Erythroblast (primary cell): ENCODE measurements at regions not wholly inside any gene's neighbourhood (a gene's known extent, or its start where the extent isn't known, plus 50 kb on each side); places are given as distances from the start of the nearest gene placed in this dataset.
"Not testable (repeated sequence)": the region's sequence is repeated elsewhere in the genome, so short reads cannot be mapped to it uniquely, and the experiment has no call there.

Source experiments
- DNase-seq, 2 experiments: peaks; one replicate each; lab custom pipeline; 2025; lab: John Stamatoyannopoulos, UW
- GATA1 ChIP-seq: IDR thresholded peaks from 2 replicates; pipeline ENCODE4 v1.6.1; 2011; ENCODE audit warnings: low read depth, mild to moderate bottlenecking, control low read depth, low read length, moderate library complexity
- POLR2A ChIP-seq: IDR thresholded peaks from 2 replicates; pipeline ENCODE4 v1.6.1; 2011; ENCODE audit warnings: mild to moderate bottlenecking, low read length

DNA sequence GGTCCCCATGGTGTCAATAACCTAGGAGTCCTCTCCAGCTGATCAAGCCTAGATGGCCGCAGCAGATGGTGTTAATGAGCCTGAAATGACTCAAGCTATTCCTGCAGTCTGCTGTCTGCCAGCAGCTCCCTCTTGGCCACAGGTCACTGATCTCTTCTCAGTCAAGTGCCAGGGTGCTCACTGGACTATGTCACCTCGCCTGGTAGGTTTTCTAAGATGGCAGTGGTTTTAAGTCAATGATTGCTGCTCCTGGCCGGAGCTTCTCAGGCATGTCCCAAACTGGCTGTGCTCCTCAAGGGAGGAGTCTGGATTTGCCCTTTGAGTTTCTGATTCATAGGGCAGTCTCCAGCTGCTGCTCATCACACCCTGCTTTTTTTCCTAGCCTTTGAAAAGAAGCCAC is 58.6 kb upstream of the SHISA6 start:
- TF ChIP-seq GATA1 (no peak), POLR2A (no peak)
- DNase-seq, result no peak

DNA sequence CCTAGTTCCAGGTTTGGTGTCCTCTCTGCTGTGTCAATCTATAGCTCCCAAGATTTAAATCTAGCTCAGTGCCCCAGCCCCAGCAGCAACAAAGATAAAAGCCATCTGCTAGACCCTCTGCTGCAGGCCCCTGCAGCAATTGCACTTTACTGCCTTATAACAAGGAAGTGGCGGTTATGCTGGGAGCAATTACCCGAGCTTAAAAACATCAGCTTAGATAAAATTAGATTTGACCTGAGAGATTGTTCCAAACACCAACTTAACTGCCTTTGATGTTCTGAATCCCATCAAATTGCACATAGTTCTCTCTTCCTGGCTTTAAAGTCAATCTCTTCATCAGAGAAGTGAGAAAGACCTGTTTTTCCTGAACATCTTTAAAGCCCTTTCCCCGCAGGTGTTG is 62.4 kb upstream of the SHISA6 start:
- TF ChIP-seq POLR2A (no peak), GATA1 (no peak)
- DNase-seq, result no peak

DNA sequence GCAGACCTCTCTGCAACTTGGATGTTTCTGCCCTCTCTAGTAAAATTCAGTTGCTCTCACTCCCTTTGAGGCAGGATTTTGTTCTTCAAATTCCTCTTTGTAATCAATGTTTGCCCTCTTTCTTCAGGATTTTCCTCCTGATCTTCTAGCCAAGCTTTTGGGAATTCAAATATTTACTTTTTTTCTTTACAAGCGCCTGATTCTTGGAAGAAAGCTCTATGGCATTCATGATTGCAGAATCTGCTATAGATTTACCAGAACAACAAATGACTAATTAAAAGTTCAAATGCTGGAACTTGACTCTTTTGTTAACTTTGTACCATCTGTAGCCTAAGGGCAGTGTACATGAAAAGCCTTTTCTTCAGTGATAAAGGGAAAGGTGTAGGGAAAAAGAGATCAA is 63.7 kb upstream of the SHISA6 start:
- DNase-seq, result no peak
- TF ChIP-seq POLR2A (no peak), GATA1 (no peak)

DNA sequence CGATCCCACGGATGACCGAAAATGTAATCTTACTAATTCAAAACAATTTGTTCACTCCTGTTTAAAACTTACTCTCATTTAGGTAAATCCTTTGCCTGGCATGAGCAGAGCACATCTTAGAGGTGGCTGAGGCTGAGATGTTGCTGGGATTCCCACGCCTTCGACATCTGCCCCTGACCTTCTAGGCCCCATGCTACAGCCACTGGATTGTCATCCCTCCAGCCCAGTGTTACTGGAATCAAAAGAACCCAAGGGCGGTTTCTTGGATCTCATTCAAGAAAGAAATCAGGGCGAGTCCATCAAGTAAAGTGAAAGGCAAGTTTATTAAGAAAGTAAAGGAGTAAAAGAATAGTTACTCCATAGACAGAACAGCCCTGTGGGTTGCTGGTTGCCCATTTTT is 64.5 kb upstream of the SHISA6 start:
- DNase-seq, result no peak
- TF ChIP-seq POLR2A (no peak), GATA1 (no peak)

DNA sequence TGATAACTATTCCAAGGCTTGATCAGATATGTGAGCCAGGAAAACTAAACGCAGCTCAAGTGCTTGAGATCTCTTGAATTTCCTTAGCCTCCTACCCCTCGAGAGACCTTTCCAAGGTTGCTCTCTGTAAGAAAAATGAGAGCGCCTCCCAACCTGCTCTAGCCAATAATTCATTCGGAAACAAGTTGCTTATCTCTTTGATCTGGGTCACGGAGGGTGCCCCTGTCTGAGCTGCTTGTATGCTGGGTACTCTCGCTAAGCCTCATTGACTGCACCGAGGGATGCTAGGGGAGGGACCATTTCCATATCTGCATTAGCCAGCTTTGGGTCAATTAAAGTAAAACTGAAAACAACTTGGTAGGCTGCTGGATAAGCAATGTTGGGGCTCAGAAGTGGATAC is 70.1 kb upstream of the SHISA6 start:
- TF ChIP-seq GATA1 (no peak), POLR2A (no peak)
- DNase-seq, result no peak

DNA sequence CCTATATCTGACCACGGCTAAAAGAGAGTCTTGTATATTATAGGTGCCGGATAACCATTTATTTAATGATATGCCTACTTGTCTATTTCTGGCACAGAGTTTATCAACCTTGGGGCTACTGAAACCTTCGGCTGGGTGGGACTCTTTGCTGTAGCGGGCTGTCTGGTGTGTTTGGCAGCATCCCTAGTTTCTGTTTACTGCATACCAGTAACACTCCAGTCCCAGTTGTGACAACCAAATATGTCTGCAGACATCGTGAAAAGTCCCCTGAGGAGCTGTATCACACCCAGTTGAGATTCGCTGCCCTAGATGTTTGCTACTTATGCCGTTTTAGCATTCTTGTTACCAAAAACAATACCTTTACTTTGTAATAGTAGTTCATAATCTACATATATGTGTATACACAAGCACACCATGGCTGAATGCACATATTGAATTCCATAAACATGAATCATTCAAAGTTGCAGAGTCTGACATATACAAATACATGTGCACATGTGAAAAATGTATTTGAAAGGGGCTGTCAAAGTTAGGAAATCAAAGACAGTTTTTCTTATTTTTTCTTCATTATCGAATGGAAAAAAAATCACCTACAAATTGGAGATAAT is 89.1 kb upstream of the SHISA6 start:
- TF ChIP-seq POLR2A, result no peak
- TF ChIP-seq GATA1, result no peak
- DNase-seq, result no peak

DNA sequence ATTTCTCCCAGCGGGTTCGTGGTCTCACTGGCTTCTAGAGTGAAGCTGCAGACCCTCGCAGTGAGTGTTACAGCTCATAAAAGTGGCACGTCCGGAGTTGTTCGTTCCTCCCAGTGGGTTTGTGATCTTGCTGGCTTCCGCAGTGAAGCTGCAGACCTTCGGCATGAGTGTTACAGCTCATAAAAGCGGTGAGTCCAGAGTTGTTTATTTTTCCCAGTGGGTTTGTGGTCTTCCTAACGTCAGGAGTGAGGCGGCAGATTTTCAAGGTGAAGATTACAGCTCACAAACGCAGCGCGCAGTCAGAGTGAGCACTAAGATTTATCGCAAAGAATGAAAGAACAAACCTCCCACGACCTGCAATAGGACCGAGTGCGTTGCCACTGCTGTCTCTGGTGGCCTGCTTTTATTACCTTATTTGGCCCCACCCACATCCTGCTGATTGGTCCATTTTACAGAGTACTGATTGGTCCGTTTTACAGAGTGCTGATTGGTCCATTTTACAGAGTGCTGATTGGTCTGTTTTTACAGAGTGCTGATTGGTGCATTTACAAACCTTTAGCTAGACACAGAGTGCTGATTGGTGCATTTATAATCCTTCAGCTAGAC is 90.0 kb upstream of the SHISA6 start:
- not testable (repeated sequence) for DNase-seq

DNA sequence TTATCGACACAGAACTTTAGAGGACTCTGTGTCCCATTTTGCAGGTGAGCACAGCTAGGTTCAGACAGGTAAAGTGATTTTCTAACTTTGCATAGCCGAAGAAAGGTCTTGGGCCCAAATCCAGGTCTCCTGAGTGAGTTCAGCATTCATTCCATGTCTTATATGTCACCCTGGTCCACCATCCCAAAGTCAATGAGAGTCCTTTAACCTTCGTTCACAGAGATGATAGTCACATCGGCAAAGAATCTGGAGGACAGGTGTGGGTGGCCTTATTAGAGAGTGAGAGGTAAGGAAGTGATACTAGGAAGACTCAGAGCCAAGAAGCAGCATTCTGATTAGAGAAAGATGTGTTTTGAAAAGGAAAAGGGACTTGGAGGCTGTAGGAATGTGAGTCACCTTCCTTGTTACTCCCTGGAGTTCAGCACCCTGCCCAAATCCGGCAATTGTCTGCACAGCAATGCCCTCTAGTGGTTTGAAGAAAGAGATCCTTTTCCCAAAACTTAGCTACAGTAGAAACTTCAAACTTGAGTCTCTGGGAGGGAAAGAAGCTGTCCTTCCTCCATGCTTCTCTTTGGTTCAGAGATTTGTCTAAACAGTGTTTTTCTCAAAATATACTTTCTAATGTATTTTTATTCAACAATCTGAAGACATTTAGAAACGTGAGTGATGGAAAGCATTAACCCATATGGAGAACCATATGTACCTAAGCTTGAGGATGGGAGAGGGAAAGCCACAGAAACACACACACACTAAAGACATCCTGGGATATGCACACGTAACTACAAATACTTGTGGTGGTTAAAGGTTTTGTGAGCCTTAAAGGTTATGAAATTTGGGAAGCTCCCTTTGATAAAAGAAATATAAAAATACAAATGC is 96.4 kb upstream of the SHISA6 start:
- TF ChIP-seq POLR2A (no peak), GATA1 (no peak)
- peak in 1 of 2 experiments; percentile 35 for DNase-seq

DNA sequence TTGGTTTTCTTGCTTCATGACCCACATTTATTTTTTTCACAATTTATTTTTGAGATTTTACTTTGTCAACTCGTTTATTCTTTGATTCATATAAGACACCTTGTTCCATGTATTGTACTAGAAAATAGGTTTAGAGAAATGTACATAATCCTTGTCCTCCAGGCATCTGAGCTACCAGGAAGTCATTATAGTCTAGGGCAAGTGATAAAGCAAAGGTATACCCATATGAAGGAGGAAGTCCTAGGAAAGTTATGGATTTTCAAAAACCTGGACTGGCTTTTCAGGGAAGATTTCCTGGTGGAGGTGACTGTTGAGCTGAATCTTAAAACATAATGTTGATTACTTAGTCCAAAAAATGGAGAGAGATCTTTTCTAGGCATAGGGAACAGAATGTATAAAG is 98.8 kb upstream of the SHISA6 start:
- no peak for DNase-seq
- no peak for TF ChIP-seq POLR2A
- TF ChIP-seq GATA1, result no peak

DNA sequence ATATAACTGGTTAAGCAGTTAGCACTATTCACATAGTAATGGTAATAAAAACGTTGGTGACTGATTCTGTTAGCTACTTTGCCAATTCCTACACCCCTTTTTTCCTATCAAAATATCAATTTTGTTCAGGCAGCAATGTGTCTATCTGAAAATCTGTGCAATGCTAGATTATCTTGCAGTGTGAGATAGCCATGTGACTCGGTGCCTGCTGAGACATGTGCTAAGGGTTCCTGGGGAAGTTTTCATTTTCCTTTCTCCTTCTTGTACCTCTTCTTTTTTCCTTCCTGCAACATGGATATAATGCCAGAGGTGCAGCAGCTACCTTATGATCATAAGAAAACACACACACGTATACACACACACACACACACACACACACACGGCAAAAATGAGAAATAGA is 100.5 kb upstream of the SHISA6 start:
- TF ChIP-seq POLR2A (no peak), GATA1 (no peak)
- no peak for DNase-seq

DNA sequence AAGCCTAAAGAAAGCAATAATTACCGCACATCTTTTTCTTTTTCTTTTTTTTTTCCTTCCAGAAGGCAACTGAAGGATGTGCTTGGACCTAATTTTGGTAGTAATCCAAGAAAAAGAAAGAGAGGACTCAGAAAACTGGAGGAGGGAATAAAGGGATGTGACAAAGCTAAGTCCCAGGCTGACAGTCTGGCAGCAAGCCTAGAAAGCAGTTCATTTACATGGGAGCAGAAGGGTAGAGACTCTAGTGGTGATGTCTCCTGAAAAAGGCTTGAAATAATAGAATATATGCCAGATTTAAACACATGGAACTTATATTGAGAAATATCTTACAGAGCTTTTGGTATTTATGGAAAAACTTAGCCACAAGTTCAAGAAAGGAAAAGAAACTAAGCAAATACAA is 101.0 kb upstream of the SHISA6 start:
- no peak for DNase-seq
- TF ChIP-seq GATA1 (no peak), POLR2A (no peak)

DNA sequence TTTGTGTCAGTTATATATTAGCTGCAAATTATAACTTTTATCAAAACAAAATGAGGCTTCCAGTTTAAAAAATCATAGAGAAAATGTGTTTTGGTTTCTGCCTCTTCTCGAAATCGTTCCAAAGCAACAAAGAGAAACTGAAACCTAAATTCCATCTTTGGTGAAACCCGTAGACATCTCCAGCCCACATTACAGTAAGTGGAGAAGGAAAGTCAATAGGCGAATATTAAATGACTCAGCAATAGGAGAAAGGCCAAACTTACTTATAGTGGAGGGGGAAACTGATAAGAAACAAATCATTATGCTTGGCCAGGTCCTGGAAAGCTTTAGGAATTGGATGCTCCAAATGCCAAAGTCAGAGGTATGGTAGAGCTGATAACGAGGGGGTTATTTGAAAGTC is 103.0 kb upstream of the SHISA6 start:
- DNase-seq, result no peak
- TF ChIP-seq POLR2A (no peak), GATA1 (no peak)

DNA sequence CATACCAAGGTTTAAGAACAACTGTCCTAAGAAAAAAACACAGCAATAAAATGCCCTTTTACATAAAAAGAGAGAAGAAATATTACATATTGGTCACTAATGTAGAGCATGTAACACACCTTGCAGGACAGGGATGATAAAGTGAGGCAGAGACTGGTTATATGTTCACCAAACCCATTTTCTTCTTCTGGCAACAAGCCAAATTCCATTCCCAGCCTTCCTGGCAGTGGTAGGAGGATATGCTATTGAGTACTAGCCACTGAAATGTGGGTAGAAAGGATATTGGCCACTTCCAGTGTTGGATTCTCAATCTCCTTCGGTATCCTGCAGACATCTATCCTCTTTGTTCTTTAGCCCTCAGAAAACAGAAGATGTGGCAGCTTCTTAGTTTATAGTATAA is 105.2 kb upstream of the SHISA6 start:
- DNase-seq, result no peak
- TF ChIP-seq POLR2A, result no peak
- no peak for TF ChIP-seq GATA1

DNA sequence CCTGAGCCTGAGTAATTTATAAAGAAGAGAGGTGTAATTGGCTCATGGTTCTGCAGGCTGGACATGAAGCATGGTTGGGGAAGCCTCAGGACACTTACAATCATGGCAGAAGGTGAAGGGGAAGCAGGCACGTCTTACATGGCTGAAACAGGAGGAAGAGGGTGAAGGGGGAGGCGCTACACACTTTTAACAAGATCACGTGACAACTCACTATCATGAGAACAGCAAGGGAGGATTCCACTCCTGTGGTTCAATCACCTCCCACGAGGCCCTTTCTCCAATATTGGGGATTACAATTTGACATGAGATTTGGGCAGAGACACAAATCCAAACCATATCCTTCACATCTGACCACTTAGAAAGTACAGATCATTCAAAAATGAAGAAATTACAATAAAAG is 110.6 kb upstream of the SHISA6 start:
- no peak for DNase-seq
- TF ChIP-seq GATA1 (no peak), POLR2A (no peak)
